ENCODE measurements at regions not wholly inside any gene's neighbourhood (a gene's known extent, or its start where the extent isn't known, plus 50 kb on each side); places are given as distances from the start of the nearest gene placed in this dataset.

GRCh38 chr3:72185549-72186399, 400.8 kb upstream of the PROK2 start:
- TF ChIP-seq CTCF (IDR thresholded peaks at IDR 0.05; ENCODE audit: poor library complexity, severe bottlenecking), result no peak
- no peak for DNase-seq (ENCODE audit: low spot score)
- H3K27me3 ChIP-seq (ENCODE audit: insufficient read depth, poor library complexity, severe bottlenecking), result no peaks in the 10 kb centered on the region
- ATAC-seq (ENCODE audit: low read depth), result peak; percentile 97
- no peaks in the 10 kb centered on the region for H3K36me3 ChIP-seq (ENCODE audit: low read depth)
- no peak overlapping the region for H3K4me3 ChIP-seq (ENCODE audit: severe bottlenecking)
- peak overlapping the region; percentile 61 for H3K27ac ChIP-seq (ENCODE audit: poor library complexity, severe bottlenecking)
- H3K9me3 ChIP-seq (ENCODE audit: severe bottlenecking), result no peaks in the 10 kb centered on the region
- peaks cover 13% of the 10 kb centered on the region for H3K4me1 ChIP-seq (ENCODE audit: insufficient read depth, poor library complexity, severe bottlenecking)

DNA sequence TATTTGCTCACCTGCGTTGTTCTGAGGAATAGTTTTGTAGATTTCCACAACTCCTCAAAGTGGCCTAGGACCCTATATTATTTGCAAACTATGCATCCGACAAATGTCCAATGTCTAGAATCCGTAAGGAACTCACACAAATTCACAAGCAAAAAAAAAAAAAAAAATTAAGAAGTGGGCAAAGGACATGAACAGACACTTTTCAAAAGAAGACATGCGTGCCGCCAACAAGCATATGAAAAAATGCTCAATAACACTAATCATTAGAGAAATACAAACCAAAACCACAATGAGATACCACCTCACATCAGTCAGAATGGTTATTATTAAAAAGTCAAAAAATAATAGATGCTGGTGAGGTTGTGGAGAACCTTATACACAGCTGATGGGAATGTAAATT, 398.5 kb upstream of the PROK2 start:
- Histone ChIP-seq H3K36me3 (ENCODE audit: low read depth) (no peaks in the 10 kb centered on the region), H3K27me3 (ENCODE audit: insufficient read depth, poor library complexity, severe bottlenecking) (no peaks in the 10 kb centered on the region), H3K27ac (ENCODE audit: poor library complexity, severe bottlenecking) (no peak overlapping the region), H3K9me3 (ENCODE audit: severe bottlenecking) (no peaks in the 10 kb centered on the region), H3K4me3 (ENCODE audit: severe bottlenecking) (no peak overlapping the region), H3K4me1 (ENCODE audit: insufficient read depth, poor library complexity, severe bottlenecking) (peaks cover 13% of the 10 kb centered on the region)
- ATAC-seq (ENCODE audit: low read depth) (no peak), DNase-seq (ENCODE audit: low spot score) (no peak)
- no peak for TF ChIP-seq CTCF (IDR thresholded peaks at IDR 0.05; ENCODE audit: poor library complexity, severe bottlenecking)

- H3K36me3 ChIP-seq (ENCODE audit: low read depth), result no peaks in the 10 kb centered on the region
- no peak for TF ChIP-seq CTCF (IDR thresholded peaks at IDR 0.05; ENCODE audit: poor library complexity, severe bottlenecking)
- no peak overlapping the region for H3K27ac ChIP-seq (ENCODE audit: poor library complexity, severe bottlenecking)
- DNase-seq (ENCODE audit: low spot score), result no peak
- H3K4me1 ChIP-seq (ENCODE audit: insufficient read depth, poor library complexity, severe bottlenecking), result peaks cover 20% of the 10 kb centered on the region
- no peak overlapping the region for H3K4me3 ChIP-seq (ENCODE audit: severe bottlenecking)
- H3K27me3 ChIP-seq (ENCODE audit: insufficient read depth, poor library complexity, severe bottlenecking), result no peaks in the 10 kb centered on the region
- no peaks in the 10 kb centered on the region for H3K9me3 ChIP-seq (ENCODE audit: severe bottlenecking)
- no peak for ATAC-seq (ENCODE audit: low read depth)
Observed at GRCh38 chr3:72182206-72182605, 397.3 kb upstream of the PROK2 start.

DNA sequence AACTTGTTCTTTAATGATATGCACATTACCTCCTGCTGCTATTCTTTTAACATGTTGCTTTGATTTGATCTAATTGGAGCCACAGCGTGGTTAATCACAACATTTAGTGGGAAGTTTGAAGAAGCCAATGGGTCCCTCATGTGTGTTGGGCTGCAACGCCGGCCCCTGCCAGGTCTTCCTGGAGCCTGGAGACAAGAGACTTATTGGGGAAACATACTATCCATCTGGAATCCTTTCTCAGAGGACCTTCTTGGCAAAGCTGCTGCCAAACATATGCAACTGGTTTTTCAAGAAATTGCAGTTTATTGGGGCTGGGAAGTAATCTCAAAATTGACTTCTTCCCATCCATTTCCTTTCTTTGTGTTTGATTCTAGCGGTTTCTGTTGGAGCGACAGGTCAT, 396.3 kb upstream of the PROK2 start:
- no peaks in the 10 kb centered on the region for H3K27me3 ChIP-seq (ENCODE audit: insufficient read depth, poor library complexity, severe bottlenecking)
- no peak overlapping the region for H3K27ac ChIP-seq (ENCODE audit: poor library complexity, severe bottlenecking)
- DNase-seq (ENCODE audit: low spot score) (no peak), ATAC-seq (ENCODE audit: low read depth) (no peak)
- no peak for TF ChIP-seq CTCF (IDR thresholded peaks at IDR 0.05; ENCODE audit: poor library complexity, severe bottlenecking)
- H3K9me3 ChIP-seq (ENCODE audit: severe bottlenecking), result no peaks in the 10 kb centered on the region
- H3K36me3 ChIP-seq (ENCODE audit: low read depth), result no peaks in the 10 kb centered on the region
- no peak overlapping the region for H3K4me3 ChIP-seq (ENCODE audit: severe bottlenecking)
- peaks cover 19% of the 10 kb centered on the region for H3K4me1 ChIP-seq (ENCODE audit: insufficient read depth, poor library complexity, severe bottlenecking)

GRCh38 chr3:72180405-72180804, 395.5 kb upstream of the PROK2 start:
- H3K27ac ChIP-seq (ENCODE audit: poor library complexity, severe bottlenecking), result no peak overlapping the region
- H3K9me3 ChIP-seq (ENCODE audit: severe bottlenecking), result peaks cover under 1% of the 10 kb centered on the region
- DNase-seq (ENCODE audit: low spot score), result no peak
- no peak overlapping the region for H3K4me3 ChIP-seq (ENCODE audit: severe bottlenecking)
- no peak for ATAC-seq (ENCODE audit: low read depth)
- TF ChIP-seq CTCF (IDR thresholded peaks at IDR 0.05; ENCODE audit: poor library complexity, severe bottlenecking), result no peak
- no peaks in the 10 kb centered on the region for H3K27me3 ChIP-seq (ENCODE audit: insufficient read depth, poor library complexity, severe bottlenecking)
- peaks cover 12% of the 10 kb centered on the region for H3K4me1 ChIP-seq (ENCODE audit: insufficient read depth, poor library complexity, severe bottlenecking)
- H3K36me3 ChIP-seq (ENCODE audit: low read depth), result no peaks in the 10 kb centered on the region
